A549 (cell line): ENCODE measurements at regions not wholly inside any gene's neighbourhood (a gene's known extent, or its start where the extent isn't known, plus 50 kb on each side); places are given as distances from the start of the nearest gene placed in this dataset.
A peak's percentile ranks its signal among the peaks of the same experiment; 100 is the strongest.

ENCODE experiments used
- CBX2 ChIP-seq: fragments of 200-600 bp; sonication (generic); IDR thresholded peaks from 2 replicates; pipeline ENCODE4 v1.6.1; 2016; ENCODE audit warnings: low read depth, mild to moderate bottlenecking, borderline replicate concordance
- CEBPB ChIP-seq, 2 experiments: fragments of >200 bp in 1 of 2; sonication (Bioruptor Twin) in 1 of 2; formaldehyde crosslinking in 1 of 2; IDR thresholded peaks; 2 replicates each; pipeline ENCODE4 v1.6.1; 2012 to 2016
- CHD2 ChIP-seq: fragments of 150-350 bp; IDR thresholded peaks from 2 replicates; pipeline ENCODE4 v1.6.1; 2014; ENCODE audit warnings: low read length; ENCODE audit not compliant: partially characterized antibody
- CTCF ChIP-seq: fragments of >200 bp; sonication (Bioruptor Twin); formaldehyde crosslinking; IDR thresholded peaks from 3 replicates; pipeline ENCODE4 v1.5.1; 2016
- E2F6 ChIP-seq: IDR thresholded peaks from 2 replicates; pipeline ENCODE4 v1.6.1; 2012; ENCODE audit warnings: low read depth, borderline replicate concordance
- EHMT2 ChIP-seq: fragments of 200-600 bp; sonication (generic); IDR thresholded peaks from 2 replicates; pipeline ENCODE4 v1.6.1; 2016; ENCODE audit warnings: antibody characterized with exemption, low read depth, mild to moderate bottlenecking, moderate library complexity
- ELK1 ChIP-seq: fragments of 150-350 bp; IDR thresholded peaks from 2 replicates; pipeline ENCODE4 v1.6.1; 2014; ENCODE audit warnings: low read depth, mild to moderate bottlenecking, low read length
- HDAC2 ChIP-seq: fragments of 200-600 bp; sonication (generic); IDR thresholded peaks from 2 replicates; pipeline ENCODE4 v1.6.1; 2016
- HOXB13 ChIP-seq: fragments of 250-450 bp; sonication (Bioruptor Pico); IDR thresholded peaks from 2 replicates; pipeline ENCODE4 v1.5.0; 2020; ENCODE audit warnings: low read depth, mild to moderate bottlenecking, moderate library complexity
- HOXB5 ChIP-seq: fragments of 250-450 bp; sonication (Bioruptor Pico); IDR thresholded peaks from 2 replicates; pipeline ENCODE4 v1.5.0; 2020; ENCODE audit warnings: mild to moderate bottlenecking, moderate library complexity
- JUN ChIP-seq, 2 experiments: fragments of >200 bp; sonication (Bioruptor Twin); formaldehyde crosslinking; IDR thresholded peaks; 2 replicates in 1 of 2; 3 replicates in 1 of 2; pipeline ENCODE4 v1.6.1; 2016 to 2017
- KDM1A ChIP-seq: fragments of 200-600 bp; sonication (generic); IDR thresholded peaks from 2 replicates; pipeline ENCODE4 v1.6.1; 2016; ENCODE audit warnings: low read depth, mild to moderate bottlenecking
- MAZ ChIP-seq: fragments of 150-350 bp; IDR thresholded peaks from 2 replicates; pipeline ENCODE4 v1.6.1; 2014; ENCODE audit warnings: antibody characterized with exemption, low read depth, low read length, borderline replicate concordance
- NFE2L2 ChIP-seq: fragments of 150-350 bp; conservative IDR thresholded peaks from 2 replicates; pipeline ENCODE4 v1.6.1; 2014; ENCODE audit warnings: low read length
- NPAS2 ChIP-seq: fragments of 250-450 bp; sonication (Bioruptor Pico); IDR thresholded peaks from 2 replicates; pipeline ENCODE4 v1.8.0; 2022; ENCODE audit warnings: mild to moderate bottlenecking, moderate library complexity, borderline replicate concordance
- PHF8 ChIP-seq: fragments of 200-600 bp; sonication (generic); IDR thresholded peaks from 2 replicates; pipeline ENCODE4 v1.6.1; 2016; ENCODE audit warnings: low read depth, mild to moderate bottlenecking, antibody characterized with exemption, moderate library complexity, borderline replicate concordance
- POLR2A ChIP-seq: IDR thresholded peaks from 2 replicates; pipeline ENCODE4 v1.6.1; 2012; ENCODE audit warnings: mild to moderate bottlenecking, low read length
- RAD21 ChIP-seq, 2 experiments: fragments of >200 bp in 1 of 2; sonication (Bioruptor Twin) in 1 of 2; formaldehyde crosslinking in 1 of 2; IDR thresholded peaks in 1 of 2; conservative IDR thresholded peaks in 1 of 2; 2 replicates in 1 of 2; 3 replicates in 1 of 2; pipeline ENCODE4 v1.6.1; 2012 to 2018; ENCODE audit warnings: inconsistent platforms in 1 of 2
- RFX5 ChIP-seq: fragments of 450-650 bp; IDR thresholded peaks from 2 replicates; pipeline ENCODE4 v1.7.1; 2014; ENCODE audit warnings: antibody characterized with exemption, mild to moderate bottlenecking, moderate library complexity
- SMC3 ChIP-seq: fragments of >200 bp; sonication (Bioruptor Twin); formaldehyde crosslinking; IDR thresholded peaks from 3 replicates; pipeline ENCODE4 v1.6.1; 2018; ENCODE audit warnings: inconsistent platforms
- TFCP2L1 ChIP-seq: fragments of 250-450 bp; sonication (Bioruptor Pico); IDR thresholded peaks from 2 replicates; pipeline ENCODE4 v1.5.0; 2021; ENCODE audit warnings: mild to moderate bottlenecking
- USF2 ChIP-seq: fragments of 450-650 bp; IDR thresholded peaks from 2 replicates; pipeline ENCODE4 v1.6.1; 2014; ENCODE audit warnings: antibody characterized with exemption
- ZC3H11A ChIP-seq: fragments of 450-650 bp; IDR thresholded peaks from 2 replicates; pipeline ENCODE4 v1.6.1; 2014; ENCODE audit warnings: antibody characterized with exemption, mild to moderate bottlenecking
- ZFP36 ChIP-seq: fragments of 450-650 bp; IDR thresholded peaks from 2 replicates; pipeline ENCODE4 v1.6.1; 2014; ENCODE audit warnings: borderline replicate concordance; ENCODE audit not compliant: partially characterized antibody
- ZSCAN20 ChIP-seq: fragments of 250-450 bp; sonication (Bioruptor Pico); IDR thresholded peaks from 2 replicates; pipeline ENCODE4 v1.8.0; 2022; ENCODE audit warnings: mild to moderate bottlenecking, moderate library complexity
- TF ChIP-seq, protein P1 (sequence below): fragments of 250-450 bp; sonication (Bioruptor Pico); IDR thresholded peaks from 2 replicates; pipeline ENCODE4 v1.5.0; 2021; ENCODE audit warnings: mild to moderate bottlenecking, moderate library complexity, borderline replicate concordance
- TF ChIP-seq, protein P2 (sequence below): IDR thresholded peaks from 2 replicates; pipeline ENCODE4 v1.6.1; 2012

GRCh38 chr3:98972155-98972554 is 70.7 kb upstream of the DCBLD2 start (continued):
- TF ChIP-seq, protein P1, sequence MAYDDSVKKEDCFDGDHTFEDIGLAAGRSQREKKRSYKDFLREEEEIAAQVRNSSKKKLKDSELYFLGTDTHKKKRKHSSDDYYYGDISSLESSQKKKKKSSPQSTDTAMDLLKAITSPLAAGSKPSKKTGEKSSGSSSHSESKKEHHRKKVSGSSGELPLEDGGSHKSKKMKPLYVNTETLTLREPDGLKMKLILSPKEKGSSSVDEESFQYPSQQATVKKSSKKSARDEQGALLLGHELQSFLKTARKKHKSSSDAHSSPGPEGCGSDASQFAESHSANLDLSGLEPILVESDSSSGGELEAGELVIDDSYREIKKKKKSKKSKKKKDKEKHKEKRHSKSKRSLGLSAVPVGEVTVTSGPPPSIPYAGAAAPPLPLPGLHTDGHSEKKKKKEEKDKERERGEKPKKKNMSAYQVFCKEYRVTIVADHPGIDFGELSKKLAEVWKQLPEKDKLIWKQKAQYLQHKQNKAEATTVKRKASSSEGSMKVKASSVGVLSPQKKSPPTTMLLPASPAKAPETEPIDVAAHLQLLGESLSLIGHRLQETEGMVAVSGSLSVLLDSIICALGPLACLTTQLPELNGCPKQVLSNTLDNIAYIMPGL (CRISPR knock-in tag), result no peak
- TF ChIP-seq JUN (IDR thresholded peaks at IDR 0.05), result peak; percentile 63 to 82; a peak in 3 of 5 replicates
- TF ChIP-seq EHMT2, result no peak
- TF ChIP-seq ELK1, result no peak
- no peak for TF ChIP-seq CBX2
- no peak for TF ChIP-seq RFX5
- no peak for TF ChIP-seq HOXB13 (CRISPR knock-in tag)
- no peak for TF ChIP-seq CHD2
- peak in 1 of 2 experiments; percentile 27; a peak in 1 of 4 replicates for TF ChIP-seq CEBPB (IDR thresholded peaks at IDR 0.05)
- TF ChIP-seq MAZ, result no peak
- no peak for TF ChIP-seq ZSCAN20 (CRISPR knock-in tag)
- TF ChIP-seq USF2, result no peak
- no peak for TF ChIP-seq NFE2L2
- no peak for TF ChIP-seq E2F6
- no peak for TF ChIP-seq ZFP36
- no peak for TF ChIP-seq POLR2A
- TF ChIP-seq HOXB5 (CRISPR knock-in tag), result no peak
- peak; percentile 26 to 30; a peak in 1 of 5 replicates for TF ChIP-seq RAD21 (conservative IDR thresholded peaks at IDR 0.05 in 1 of 2, IDR thresholded peaks at IDR 0.05 in 1 of 2)
- TF ChIP-seq TFCP2L1 (CRISPR knock-in tag), result no peak
- TF ChIP-seq NPAS2, result no peak
- TF ChIP-seq HDAC2, result no peak
- TF ChIP-seq CTCF, result no peak
- TF ChIP-seq, protein P2, sequence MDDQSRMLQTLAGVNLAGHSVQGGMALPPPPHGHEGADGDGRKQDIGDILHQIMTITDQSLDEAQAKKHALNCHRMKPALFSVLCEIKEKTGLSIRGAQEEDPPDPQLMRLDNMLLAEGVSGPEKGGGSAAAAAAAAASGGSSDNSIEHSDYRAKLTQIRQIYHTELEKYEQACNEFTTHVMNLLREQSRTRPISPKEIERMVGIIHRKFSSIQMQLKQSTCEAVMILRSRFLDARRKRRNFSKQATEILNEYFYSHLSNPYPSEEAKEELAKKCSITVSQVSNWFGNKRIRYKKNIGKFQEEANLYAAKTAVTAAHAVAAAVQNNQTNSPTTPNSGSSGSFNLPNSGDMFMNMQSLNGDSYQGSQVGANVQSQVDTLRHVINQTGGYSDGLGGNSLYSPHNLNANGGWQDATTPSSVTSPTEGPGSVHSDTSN, result no peak
- no peak for TF ChIP-seq ZC3H11A
- TF ChIP-seq SMC3, result peak; percentile 39; the same call in 2 of the 3 replicates
- no peak for TF ChIP-seq PHF8
- no peak for TF ChIP-seq KDM1A
- TF ChIP-seq, all 56 proteins: peak for 10
